NCI-H2227 treated with DMSO at 0.1 percent for 48 hours (cell line): ENCODE measurements at regions not wholly inside any gene's neighbourhood (a gene's known extent, or its start where the extent isn't known, plus 50 kb on each side); places are given as distances from the start of the nearest gene placed in this dataset.

Source experiments
- DNase-seq: peaks from one replicate; lab custom pipeline; 2025; lab: John Stamatoyannopoulos, UW

DNA sequence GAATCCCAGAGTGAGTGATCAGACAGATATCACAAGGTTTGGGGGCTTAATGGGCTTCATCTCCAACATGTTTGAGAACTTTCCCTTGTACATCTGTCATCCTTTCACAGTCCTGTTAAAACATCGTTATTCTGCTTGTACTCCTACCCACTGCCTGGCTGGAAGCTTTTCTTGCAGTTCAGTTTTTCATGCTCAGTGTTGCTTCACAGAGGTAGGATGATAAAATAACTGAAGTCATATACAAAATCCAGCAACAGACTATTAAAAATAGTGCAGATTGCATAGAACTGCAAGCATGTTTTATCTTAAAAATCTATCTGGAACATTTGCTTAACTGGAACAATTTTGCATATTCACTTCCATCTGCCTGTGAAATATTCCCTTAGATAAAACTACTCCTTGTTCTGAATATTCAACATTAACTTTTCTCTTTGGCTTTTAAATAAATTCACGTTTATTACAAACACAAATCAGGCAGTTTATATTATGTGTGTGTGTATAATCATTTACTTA lies 579.6 kb upstream of the IGFBP7 start:
- DNase-seq, result no peak

DNA sequence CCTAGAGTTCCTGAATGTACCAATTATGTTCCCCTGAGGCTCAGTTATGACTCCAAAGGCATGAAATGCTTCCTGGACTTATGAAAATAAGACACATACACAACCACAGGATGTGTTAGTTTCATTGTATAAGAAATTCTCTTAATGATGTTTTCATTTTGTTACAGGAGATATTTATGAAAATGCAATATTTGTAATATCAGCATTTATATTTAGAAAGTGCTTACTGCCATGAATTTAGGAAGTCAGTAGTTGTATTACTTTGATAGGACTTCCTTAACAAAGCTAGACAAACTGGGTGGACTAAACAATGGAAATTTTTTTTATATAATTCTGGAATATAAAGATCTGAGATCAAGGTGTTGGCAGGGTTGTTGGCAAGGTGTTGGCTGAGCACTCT lies 572.1 kb upstream of the IGFBP7 start:
- no peak for DNase-seq

DNA sequence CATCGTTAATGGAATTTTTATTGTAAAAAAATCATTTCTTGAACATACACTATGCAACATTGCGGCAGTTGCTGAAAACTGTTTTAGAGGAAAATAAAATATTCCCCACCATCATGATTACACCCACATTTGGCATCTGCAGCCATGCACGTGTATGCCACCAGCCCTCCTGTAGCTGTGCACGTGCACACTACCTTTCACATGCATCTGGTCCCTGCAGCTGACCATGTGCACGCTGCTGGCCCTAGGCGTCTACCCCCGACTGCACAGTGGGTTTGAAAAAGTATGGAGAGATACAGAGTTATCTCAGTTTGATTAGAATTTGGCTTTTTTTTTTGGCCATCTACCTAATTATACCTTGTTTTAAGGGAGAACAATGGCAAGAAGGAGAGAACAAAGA lies 569.8 kb upstream of the IGFBP7 start:
- DNase-seq, result no peak

DNA sequence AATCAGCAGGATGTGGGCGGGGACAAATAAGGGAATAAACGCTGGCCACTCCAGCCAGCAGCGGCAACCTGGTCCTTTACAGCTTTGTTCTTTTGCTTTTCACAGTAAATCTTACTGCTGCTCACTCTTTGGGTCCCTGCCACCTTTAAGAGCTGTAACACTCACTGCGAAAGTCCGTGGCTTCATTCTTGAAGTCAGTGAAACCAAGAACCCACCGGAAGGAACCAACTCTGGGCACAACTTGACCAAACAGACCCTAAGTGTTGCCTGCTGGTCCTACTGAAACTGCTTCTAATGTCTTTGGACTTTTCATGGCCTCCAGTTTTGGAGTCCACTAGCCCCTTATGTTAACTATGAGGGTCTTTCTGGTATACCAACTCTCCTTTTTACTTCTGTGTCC lies 566.2 kb upstream of the IGFBP7 start:
- DNase-seq, result no peak

DNA sequence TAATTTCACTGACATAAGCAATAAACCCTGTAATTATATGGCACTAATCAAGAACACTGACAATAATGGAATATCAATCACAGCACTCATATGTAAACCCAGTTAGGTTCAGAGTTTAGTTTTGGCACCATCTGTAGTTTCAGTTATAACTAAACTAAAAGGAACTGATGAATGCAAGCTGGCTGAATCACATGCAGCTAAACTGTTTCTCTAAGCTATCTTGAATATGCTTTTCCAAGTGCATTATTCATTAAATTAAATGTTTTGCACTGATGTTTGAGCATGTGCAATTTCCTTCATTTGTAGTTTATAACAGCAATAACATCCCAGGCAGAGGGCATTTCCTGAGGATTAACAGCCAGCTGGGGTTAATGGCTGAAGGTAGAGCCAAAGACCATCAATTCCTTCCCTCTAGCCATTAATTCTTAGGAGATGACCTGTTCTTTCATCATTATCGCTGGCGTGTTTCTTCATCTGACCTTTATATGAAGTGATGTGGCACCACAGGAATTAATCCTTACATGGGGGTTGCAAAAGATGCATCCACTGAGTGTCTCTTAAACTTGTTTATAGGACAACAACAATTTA lies 562.8 kb upstream of the IGFBP7 start:
- no peak for DNase-seq

DNA sequence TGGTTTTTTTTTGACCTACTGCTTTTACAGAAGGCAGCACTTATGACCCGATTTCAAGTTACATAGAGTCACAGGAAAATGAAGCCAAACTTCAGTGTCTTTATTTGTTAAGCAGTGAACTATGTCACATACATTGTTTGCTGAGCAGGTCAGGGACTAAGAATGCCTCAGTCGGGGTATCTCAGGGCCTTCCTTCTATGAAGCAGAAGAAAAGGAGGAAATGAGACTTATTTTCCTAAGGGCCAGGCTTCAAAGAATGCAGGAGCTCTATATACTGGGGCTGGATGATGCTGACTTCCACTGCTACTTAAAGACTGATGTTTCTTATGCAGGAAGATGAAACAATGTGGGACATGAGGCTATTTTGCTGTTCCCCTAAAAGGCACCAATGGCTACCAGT lies 558.4 kb upstream of the IGFBP7 start:
- DNase-seq, result no peak

DNA sequence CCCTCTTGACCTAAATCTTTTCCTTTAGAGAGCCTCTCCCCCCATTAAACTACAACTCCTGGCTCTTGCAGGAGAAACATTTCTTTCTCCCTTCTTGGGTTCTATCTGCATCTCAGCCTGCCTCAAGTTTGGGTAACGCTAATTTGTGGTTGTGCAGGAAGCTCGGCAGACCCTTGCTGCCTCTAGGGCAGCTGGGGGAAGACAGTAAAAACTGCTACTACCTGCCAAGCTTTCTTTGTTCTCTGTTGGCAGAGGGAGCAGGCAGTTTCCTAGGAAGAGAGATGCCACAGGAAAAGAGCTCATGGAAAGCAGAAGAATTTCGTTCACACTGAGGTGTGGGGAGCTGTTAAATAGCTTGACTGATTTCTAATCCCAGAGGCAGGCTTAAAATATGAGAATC lies 555.6 kb upstream of the IGFBP7 start:
- no peak for DNase-seq

DNA sequence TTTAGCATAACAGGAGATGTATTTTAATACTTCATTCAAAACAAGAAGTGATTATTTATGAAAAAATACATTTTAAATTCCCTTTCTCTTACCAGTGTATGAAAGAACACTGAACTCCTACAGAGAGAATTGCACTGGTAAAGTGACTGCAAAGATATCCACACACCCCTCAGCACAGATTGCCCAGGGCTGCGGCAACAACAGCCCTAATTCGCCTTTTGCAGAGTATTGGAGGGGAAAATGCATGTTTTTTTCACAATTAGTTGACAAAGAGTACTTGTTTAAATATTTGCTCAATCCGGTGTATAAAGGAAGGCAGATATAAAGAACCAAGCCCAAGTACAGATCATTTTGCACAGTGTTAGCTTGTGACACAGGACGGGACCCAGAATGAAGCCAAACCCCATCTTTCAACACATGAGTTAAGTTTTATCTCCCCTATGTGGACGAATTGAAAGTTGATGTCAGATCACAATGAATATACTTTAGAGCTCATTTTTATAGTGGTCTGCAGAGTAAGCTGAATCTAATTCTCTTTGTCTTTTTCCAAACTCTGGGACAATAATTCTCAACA lies 551.4 kb upstream of the IGFBP7 start:
- no peak for DNase-seq

DNA sequence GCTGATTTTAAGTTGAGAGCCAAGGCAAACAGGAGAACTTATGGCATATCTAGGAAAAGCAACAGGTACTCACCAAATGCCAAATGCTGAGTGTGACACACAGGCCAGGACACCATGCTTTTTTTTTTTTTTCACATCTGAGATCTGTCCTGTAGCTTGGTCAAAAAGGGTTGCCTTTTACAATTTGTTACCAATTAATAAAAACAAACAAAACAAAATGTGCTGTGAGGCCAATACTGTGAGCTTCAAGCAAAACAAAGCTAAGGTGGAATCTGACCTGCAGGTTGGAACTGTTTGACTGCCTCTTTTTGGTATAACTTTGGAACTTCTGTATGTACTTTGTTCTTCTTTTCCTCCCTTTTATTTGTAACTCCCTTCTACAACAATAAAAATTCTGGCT lies 548.5 kb upstream of the IGFBP7 start:
- DNase-seq, result no peak

DNA sequence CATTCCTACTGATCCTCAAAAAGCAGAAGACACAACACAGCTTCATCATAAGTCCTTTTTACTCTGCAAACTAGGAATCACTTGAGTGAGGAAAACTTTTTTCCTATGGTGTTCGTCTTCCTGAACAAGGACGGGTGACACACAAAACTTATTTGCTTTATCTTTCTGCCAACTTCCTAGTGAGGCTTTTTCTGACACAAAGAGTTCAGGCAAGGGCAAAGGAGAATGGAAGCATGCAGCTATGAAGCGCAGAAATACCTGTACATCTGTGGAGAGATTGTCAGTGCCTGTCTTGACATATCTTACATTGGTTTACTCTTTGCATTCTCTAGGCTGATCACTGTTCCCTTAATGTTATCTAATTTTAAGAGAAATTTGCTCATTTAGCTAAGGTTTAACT lies 548.0 kb upstream of the IGFBP7 start:
- no peak for DNase-seq

DNA sequence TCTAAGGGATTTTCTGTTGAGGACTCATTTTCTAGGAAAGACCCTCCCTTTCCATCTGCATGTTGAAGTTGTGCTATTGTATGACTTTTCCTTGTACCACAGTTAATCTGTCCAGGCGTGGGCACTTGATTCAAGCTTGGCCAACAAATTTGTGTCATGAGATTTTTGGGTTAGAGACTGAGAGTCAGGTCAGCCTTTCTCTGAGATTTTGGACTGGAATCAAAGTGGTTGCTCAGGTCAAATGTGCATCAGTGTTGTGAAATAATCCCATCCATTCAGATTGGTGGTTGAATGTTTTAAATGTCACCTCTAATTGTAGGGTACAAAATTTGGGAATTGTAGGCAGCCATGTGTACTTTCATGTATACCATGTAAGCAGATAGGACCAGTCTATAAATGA lies 545.2 kb upstream of the IGFBP7 start:
- no peak for DNase-seq

DNA sequence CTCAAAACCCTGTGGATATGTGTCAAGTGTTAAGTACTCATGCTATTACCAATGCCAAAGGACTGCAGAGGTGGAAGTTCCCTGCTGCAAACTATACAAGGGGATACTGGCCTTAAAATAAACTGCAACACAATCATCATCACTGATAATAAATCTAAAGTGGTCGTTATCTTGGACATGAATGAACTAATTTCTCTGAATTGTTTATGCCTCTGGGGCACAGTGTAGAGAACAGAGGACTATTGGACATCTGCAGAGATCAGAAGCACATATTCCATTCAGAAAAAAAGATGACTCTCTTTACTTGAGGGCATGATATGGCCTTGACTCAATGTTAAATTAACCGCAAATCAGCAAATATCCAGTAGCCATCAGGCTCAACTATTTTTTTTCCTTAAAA lies 542.6 kb upstream of the IGFBP7 start:
- no peak for DNase-seq

DNA sequence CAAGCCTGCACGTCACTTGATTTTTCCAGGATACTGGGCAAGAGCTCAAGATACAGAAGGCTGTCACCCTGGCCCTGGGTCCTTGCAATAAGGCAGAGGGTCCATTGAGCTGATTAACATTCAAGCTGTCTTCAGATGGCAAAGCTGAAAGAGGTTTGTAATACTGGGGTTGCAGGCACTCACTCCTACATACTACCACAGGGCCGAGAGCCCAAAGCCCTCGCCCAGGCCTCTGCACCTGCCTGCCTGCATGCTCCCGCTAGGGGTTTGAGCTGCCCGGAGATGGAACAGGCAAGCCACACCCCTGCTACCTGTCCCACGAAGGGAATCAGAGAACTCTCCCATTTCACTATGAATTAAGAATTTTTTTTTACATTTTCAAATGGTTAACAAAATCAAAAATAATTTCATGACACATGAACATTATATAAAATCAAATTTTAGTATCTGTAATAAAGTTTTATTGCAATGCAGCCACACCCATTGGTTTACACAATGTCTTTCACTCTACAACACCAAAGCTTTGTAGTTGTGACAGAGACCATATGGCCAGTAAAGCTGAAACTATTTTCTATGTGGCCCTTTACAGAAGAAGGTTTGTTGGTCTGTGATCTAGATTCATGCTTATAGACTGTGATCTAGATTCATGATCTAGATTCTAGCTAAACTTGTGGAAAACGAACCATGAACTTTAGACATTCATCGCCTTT lies 530.4 kb upstream of the IGFBP7 start:
- DNase-seq, result no peak

DNA sequence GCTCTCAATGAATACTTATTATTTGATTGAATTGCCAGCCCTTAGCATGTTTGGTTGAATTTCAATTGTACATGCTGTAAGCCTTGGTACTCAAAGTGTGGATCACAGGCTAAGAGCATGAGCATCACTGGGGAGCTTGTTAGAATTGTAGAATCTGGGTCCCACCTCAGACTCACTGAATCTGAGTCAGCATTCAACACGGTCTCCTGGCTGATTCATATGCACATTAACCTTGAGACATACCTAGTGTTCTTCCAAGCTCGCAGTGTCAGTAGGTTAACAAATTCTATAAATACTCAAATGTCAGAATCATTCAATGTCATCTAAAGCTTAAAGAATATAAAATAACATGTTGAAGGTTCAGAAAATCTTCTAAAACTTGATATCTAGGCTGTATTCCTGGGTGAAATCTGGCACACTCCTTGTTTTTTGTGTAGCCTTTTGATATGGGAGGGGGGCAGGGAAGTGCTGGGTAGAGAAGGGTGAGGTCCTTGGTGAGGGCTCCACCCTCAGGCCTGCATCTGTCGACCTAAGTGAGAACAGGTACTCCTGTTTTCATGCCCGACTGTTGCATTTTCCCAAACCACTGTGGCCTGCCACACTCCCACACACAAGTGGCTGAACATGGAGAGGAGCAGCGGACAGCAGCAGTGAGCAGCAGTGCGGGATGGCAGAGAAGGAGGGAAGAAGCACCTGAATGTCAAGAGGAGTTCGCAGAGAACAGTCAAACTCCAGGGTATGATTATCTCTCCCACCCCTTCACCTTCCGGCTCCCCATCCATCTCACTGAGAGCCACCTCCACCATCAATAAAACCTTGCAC lies 529.6 kb upstream of the IGFBP7 start:
- no peak for DNase-seq

DNA sequence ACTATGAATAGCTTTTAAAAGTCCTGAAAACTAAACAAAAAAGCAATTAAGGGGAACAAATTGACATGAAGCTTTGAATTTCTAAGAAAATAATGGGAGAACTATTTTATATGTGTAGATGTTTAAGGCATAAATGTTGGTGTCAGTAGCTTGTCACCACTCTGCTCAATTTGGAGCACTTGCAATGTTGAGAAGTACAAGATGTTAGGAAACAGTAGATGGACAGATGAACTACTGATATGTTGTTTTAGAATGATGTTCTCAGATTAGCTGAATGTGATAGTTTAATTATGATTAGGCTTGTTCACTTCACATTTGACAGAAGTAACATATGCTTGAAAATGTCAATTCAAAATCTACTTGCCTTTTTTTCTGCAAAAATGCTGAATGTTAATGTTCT lies 525.7 kb upstream of the IGFBP7 start:
- no peak for DNase-seq

DNA sequence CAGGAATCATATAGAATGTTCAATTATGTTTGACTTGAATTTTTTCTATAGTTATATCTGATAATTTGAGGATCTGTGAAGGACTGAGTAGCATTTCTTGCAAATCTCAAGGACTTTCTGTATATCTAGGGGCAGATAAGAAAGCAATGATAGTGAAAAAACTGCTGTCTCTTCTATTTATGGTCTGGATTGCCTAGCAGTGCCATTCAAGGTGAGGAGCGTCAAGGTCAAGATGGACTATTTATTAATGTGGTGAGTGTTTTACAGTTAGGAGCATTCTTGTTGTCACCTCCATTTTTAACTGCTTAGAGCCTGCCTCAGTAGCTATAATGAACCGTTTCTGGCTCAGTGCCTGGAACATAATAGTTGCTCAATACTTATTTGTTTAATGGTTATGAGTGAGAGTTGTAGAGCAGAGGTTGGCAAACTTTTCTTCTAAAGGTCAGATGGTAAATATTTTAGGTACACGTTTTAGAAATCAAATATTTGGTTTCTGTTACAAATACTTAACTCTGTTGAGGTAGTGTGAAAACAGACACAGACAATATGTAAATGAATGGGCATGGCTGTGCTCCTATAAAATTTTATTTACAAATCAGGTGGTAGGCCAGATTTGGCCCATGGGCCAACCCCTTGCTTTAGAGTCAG lies 523.2 kb upstream of the IGFBP7 start:
- DNase-seq, result no peak

DNA sequence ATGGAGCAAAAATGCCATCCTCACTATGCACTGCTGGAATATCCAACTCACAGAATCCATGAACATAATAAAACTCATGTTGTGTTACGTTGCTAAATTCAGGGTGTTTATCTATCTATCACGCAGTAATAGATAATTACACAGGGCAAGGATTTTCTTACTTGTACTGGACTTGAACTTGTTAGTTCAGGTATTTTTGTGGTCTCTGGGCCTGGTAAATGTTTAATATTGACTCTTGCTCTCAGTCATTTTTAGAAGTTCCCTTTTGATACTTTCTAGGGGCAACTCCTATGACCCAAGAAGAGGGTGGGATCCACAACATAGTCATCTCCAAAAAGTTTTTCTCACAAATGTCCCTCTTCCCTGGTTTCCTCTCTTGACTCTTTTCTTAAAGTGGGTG lies 522.4 kb upstream of the IGFBP7 start:
- no peak for DNase-seq

DNA sequence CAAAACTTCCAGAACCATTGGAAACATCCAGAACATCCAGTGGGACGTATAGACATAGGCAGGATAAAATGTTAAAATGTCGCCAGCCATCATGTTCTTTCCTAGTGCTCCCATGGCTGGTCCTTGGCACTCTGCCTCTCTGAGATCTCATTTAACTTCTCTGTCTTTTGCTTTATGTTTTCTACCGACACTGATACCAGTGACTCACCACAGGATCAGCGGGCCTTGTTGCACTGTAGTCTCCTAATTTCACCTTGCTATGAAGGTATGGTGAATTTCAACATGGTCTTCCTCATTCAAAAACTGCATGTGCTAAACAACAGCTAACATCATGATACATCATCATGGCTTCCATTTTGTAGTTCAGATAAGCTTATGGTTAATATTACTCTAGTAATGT lies 521.0 kb upstream of the IGFBP7 start:
- no peak for DNase-seq

DNA sequence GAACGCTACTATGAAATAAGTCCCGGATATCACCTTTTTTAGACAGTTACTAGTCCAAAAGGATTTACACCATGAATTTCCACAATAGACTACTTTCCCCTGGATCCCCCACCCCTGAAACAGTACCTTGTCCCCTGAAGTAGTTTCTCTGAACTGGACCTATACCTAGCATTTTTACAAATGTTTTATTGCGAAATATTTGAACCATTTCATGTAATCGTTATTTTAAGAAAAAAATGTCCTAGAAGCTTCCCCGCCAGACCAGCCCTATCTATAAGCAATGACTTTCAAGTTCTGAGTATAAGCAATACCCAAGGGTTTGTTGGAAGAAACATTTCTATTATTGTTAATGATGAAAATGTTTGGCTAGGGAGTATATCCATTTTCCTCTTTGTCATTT lies 517.8 kb upstream of the IGFBP7 start:
- no peak for DNase-seq

DNA sequence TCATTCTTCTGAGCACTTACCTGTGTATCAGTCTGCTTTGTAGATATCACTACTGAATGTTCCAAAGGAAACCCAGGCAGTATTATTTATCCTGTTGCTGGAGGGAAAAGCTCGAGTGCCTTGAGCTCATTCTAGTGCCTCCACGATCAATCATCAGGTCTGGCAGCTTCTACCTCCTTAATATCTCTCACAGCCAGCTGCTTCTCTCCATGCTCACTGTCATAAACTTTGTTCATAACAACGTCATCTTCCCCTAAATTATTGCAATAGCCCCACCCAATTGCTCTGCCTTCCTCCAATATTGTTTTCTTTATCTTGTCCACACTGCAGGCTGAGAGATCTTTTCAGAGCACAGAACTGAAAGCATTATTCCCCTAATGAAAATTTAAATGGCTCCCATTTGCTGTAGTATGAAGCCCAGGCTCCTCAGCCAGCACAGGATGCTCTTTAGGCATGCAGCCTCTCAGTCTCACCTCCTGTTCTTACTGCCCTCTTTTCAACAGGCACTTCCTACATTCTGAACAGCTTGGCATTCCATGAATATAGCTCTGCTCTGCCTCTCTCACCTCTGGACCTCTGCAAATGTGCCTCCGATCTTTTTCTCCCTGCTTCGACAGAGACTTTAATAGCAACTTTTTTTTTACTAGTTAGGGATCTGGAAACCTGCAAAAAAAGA lies 504.2 kb upstream of the IGFBP7 start:
- no peak for DNase-seq

DNA sequence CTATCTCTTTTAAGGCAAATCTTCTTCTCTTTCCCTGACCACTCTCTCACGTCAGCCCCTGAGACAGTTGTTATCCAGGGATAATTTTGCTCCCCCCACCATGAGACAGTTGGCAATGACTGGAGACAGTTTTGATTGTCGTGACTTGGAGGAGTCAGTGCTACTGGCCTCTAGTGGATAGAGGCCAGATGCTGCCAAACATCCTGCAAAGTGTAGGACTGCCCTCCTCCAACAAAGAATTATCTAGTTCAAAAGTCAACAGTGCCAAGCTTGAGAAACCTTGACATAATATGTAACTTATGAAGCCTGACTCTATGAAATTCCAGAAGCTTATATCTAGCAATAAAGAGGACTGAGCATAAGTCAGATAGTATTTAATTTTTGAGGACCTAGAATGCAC lies 502.1 kb upstream of the IGFBP7 start:
- no peak for DNase-seq
